Nephron progenitor cell (in vitro differentiated cells): ENCODE measurements at regions not wholly inside any gene's neighbourhood (a gene's known extent, or its start where the extent isn't known, plus 50 kb on each side); places are given as distances from the start of the nearest gene placed in this dataset.

Experiments used
- DNase-seq: peaks from one replicate; pipeline ENCODE4 v3.0.0; 2021
- H3K27ac Mint-ChIP-seq: 2 replicates; pipeline ENCODE4 v1.8.0; 2021; ENCODE audit warnings: mild to moderate bottlenecking, moderate library complexity, mixed read lengths
- H3K27me3 Mint-ChIP-seq: 2 replicates; pipeline ENCODE4 v1.8.0; 2021; ENCODE audit warnings: mild to moderate bottlenecking, low read depth, mixed read lengths; ENCODE audit not compliant: poor library complexity
- H3K36me3 Mint-ChIP-seq: 2 replicates; pipeline ENCODE4 v1.8.0; 2021; ENCODE audit warnings: low read depth, mixed read lengths
- H3K4me1 Mint-ChIP-seq: 2 replicates; pipeline ENCODE4 v1.8.0; 2021; ENCODE audit warnings: mixed read lengths
- H3K4me3 Mint-ChIP-seq: 2 replicates; pipeline ENCODE4 v1.8.0; 2021; ENCODE audit warnings: mild to moderate bottlenecking, moderate library complexity, mixed read lengths
- H3K9me3 Mint-ChIP-seq: 2 replicates; pipeline ENCODE4 v1.8.0; 2021; ENCODE audit warnings: mild to moderate bottlenecking, moderate library complexity, mixed read lengths
- CTCF ChIP-seq: fragments of 200-600 bp; sonication (generic); IDR thresholded peaks from 2 replicates; pipeline ENCODE4 v1.5.0; 2021; ENCODE audit warnings: antibody characterized with exemption

- H3K4me1 Mint-ChIP-seq: peaks cover 70% of the 10 kb centered on the region
- H3K27ac Mint-ChIP-seq: no peak overlapping the region
- no peak overlapping the region for H3K4me3 Mint-ChIP-seq
These were observed 154.4 kb upstream of the FGGY start for GRCh38 chr1:59142311-59143132.

DNA sequence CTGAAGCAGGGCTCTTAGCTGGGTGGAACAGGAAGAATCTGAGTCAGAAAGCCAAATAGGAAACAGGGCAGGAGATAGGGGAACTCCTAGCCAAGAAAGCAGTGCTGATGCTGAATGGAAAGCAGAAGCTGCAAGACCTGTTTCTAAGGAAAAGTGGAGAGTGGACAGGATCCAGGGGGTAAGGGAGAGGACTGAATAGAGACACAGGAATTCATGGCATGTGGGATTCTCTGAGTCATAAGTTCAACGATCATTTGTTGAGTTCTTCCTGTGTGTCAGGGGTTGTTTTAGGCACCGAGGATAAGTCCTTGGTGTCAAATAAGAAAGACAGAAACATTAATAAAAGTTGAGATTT lies 153.8 kb upstream of the FGGY start:
- DNase-seq: no peak
- Mint-ChIP-seq H3K4me3 (no peak overlapping the region), H3K9me3 (no peaks in the 10 kb centered on the region), H3K27me3 (peaks cover 14% of the 10 kb centered on the region), H3K36me3 (no peaks in the 10 kb centered on the region), H3K27ac (no peak overlapping the region), H3K4me1 (peaks cover 70% of the 10 kb centered on the region)
- TF ChIP-seq CTCF: no peak

More at GRCh38 chr1:59142311-59143132, 154.4 kb upstream of the FGGY start:
- no peaks in the 10 kb centered on the region for H3K36me3 Mint-ChIP-seq
- no peak for DNase-seq
- no peak for TF ChIP-seq CTCF
- peaks cover 14% of the 10 kb centered on the region for H3K27me3 Mint-ChIP-seq
- H3K9me3 Mint-ChIP-seq: no peaks in the 10 kb centered on the region

- Mint-ChIP-seq H3K27ac (no peak overlapping the region), H3K27me3 (peaks cover 14% of the 10 kb centered on the region), H3K4me3 (no peak overlapping the region), H3K36me3 (no peaks in the 10 kb centered on the region), H3K4me1 (peaks cover 67% of the 10 kb centered on the region), H3K9me3 (no peaks in the 10 kb centered on the region)
- no peak for TF ChIP-seq CTCF
- no peak for DNase-seq
These were observed 153.1 kb upstream of the FGGY start for GRCh38 chr1:59143811-59144210.

DNA sequence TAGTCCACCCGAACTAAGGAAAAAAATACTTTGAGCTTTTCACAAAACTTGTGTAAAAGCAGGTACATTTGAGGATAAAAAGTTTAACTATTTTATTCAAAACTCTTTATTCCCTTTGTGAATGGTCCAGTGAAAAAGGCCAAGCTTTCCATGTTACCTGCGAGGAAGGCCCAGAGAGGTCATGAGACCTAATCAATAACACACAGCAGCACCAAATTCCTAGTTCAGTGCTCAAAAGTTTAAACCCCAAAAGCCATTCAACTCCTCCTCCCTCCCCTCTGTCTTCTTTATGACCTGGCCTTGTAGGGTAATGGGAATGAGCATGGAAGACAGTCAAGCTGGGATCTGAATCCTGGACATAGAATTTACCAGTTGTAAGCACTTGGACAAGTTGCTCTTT lies 151.9 kb upstream of the FGGY start:
- Mint-ChIP-seq H3K27me3 (peaks cover 14% of the 10 kb centered on the region), H3K4me3 (no peak overlapping the region), H3K36me3 (no peaks in the 10 kb centered on the region), H3K9me3 (no peaks in the 10 kb centered on the region), H3K27ac (no peak overlapping the region), H3K4me1 (peaks cover 57% of the 10 kb centered on the region)
- no peak for DNase-seq
- TF ChIP-seq CTCF: no peak

- no peak overlapping the region for H3K27ac Mint-ChIP-seq
- H3K4me3 Mint-ChIP-seq: peak overlapping the region; percentile 86
- H3K36me3 Mint-ChIP-seq: no peaks in the 10 kb centered on the region
- DNase-seq: no peak
- H3K9me3 Mint-ChIP-seq: no peaks in the 10 kb centered on the region
- peaks cover 14% of the 10 kb centered on the region for H3K27me3 Mint-ChIP-seq
- TF ChIP-seq CTCF: no peak
- H3K4me1 Mint-ChIP-seq: peaks cover 57% of the 10 kb centered on the region
These were observed 150.8 kb upstream of the FGGY start for GRCh38 chr1:59146056-59146455.
